HG03025 (cell line): ENCODE measurements at regions not wholly inside any gene's neighbourhood (a gene's known extent, or its start where the extent isn't known, plus 50 kb on each side); places are given as distances from the start of the nearest gene placed in this dataset.
"Not testable (repeated sequence)": the region's sequence is repeated elsewhere in the genome, so short reads cannot be mapped to it uniquely, and the experiment has no call there.

Experiments
- ATAC-seq: cut with Tn5 transposase; IDR thresholded peaks from one replicate; pipeline ENCODE4 v1.9.1; 2021; ENCODE audit warnings: mild to moderate bottlenecking, moderate library complexity; ENCODE audit not compliant: unreplicated experiment, low FRiP score

- ATAC-seq: no peak
Observed at GRCh38 chr19:27876489-27876888, 1336.5 kb downstream of the UQCRFS1 start.

GRCh38 chr19:27872370-27872769, 1340.6 kb downstream of the UQCRFS1 start:
- no peak for ATAC-seq

GRCh38 chr19:27870293-27870692, 1342.7 kb downstream of the UQCRFS1 start:
- no peak for ATAC-seq

- ATAC-seq: no peak
Observed at GRCh38 chr19:27868007-27868406, 1344.9 kb downstream of the UQCRFS1 start.

GRCh38 chr19:27865927-27866777, 1346.8 kb downstream of the UQCRFS1 start:
- no peak for ATAC-seq

GRCh38 chr19:27861411-27861975, 1351.5 kb downstream of the UQCRFS1 start:
- no peak for ATAC-seq

- no peak for ATAC-seq
Observed at GRCh38 chr19:27860309-27860934, 1352.5 kb downstream of the UQCRFS1 start.

- ATAC-seq: no peak
Observed at GRCh38 chr19:27859689-27860088, 1353.3 kb downstream of the UQCRFS1 start.

DNA sequence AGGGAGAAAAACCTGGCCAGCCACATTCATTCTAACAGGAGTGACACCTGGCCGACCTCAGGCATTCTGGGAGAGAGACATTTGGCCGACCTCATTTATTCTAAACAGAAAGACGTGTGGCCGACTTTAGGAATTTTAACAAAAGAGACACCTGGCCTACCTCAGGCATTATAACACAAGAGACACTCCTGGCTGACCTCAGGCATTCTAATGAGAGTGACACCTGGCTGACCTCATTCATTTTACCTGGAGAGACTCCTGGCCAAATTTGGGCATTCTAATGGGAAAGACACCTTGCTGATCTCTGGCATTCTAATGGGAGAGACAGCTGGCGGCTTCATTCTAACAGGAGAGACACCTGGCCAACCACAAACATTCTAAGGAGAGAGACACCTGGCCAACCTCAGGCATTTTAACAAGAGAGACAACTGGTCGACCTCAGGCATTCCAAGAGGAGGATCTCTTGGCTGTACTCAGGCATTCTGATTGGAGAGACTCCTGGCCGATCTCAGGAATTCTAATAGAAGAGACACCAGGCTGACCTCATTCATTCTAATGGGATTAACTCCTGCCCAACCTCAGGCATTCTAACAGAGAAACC, 1353.9 kb downstream of the UQCRFS1 start:
- ATAC-seq: no peak

DNA sequence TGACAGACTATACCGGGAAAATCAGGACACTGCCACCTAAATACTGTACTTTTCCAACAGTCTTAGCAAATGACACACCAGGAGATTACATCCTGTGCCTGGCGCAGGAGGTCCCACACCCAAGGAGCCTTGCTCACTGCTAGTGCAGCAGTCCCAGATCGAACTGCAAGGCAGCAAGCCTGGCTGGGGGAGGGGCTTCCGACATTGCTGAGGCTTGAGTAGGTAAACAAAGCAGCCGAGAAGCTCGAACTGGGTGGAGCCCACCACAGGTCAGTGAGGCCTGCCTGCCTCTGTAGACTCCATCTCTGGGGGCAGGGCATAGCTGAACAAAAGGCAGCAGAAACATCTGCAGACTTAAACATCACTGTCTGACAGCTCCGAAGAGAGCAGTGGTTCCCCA, 1360.0 kb downstream of the UQCRFS1 start:
- not testable (repeated sequence) for ATAC-seq

DNA sequence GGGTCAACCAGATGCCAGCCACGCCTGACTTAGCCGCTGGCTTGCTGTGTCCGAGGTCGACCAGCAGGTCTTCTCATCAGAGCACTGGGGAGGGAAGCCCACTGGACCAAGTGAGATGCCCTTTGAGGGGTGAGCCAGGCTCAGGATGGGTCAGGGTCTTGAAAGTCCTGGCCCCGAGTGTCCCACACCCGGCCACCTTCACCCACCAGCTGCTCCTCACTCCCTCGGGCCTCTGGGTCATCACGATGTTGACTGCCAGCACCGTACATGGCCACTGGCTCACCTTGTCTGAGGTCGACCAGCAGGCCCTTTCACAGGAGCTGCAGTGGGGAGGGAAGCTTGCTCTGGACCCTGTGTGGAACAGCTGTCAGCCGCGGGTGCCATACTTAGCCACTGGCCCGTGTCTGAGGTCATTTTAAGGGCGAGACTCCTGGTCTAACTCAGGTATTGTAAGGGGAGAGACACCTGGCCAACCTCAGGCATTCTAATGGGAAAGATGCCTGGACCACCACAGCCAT, 1361.3 kb downstream of the UQCRFS1 start:
- no peak for ATAC-seq

- ATAC-seq: no peak
Observed at GRCh38 chr19:27851002-27851481, 1361.9 kb downstream of the UQCRFS1 start.

- no peak for ATAC-seq
Observed at GRCh38 chr19:27846944-27847343, 1366.0 kb downstream of the UQCRFS1 start.

DNA sequence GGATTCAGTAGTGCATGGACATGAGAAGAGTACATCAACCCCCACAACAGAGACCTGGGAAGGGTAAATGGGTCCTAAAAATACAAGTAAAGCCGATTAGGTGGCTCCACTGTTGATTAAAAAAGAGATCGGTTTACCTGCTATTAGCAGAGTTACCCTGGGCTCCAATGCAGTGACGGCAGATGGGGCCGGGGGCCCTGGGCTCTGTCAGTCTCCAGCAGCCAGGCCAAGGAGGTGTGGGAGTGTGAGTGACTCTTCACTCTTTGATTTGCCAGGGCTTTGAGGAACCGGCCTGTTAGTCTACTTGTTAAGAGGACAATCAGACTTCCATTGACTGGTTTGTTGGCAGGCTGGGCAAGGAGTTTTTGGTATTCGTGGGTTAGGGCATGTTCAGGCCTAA, 1368.7 kb downstream of the UQCRFS1 start:
- ATAC-seq: no peak

- ATAC-seq: no peak
Observed at GRCh38 chr19:27843861-27844260, 1369.1 kb downstream of the UQCRFS1 start.

- no peak for ATAC-seq
Observed at GRCh38 chr19:27833031-27833430, 1379.9 kb downstream of the UQCRFS1 start.

DNA sequence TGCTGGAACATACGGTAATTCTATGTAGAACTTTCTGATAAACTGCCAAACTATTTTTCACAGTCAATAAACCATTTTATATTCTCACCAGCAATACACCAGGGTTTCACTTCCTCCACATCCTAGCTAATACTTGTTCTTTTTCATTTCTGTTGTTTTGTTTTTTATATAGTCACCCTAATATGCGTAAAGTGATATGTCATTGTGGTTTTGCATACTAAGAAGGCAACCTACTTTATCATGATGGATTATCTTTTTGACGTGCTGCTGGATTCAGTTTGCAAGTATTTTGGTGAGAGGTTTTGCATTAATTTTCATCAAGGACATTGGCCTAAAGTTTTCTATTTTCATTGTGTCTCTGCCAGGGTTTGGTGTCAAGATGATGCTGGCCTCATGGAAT, 1384.1 kb downstream of the UQCRFS1 start:
- ATAC-seq: no peak

- ATAC-seq: no peak
Observed at GRCh38 chr19:27824108-27824507, 1388.8 kb downstream of the UQCRFS1 start.

- no peak for ATAC-seq
Observed at GRCh38 chr19:27822336-27822735, 1390.6 kb downstream of the UQCRFS1 start.

- ATAC-seq: no peak
Observed at GRCh38 chr19:27821418-27822018, 1391.4 kb downstream of the UQCRFS1 start.
